ENCODE measurements at regions not wholly inside any gene's neighbourhood (a gene's known extent, or its start where the extent isn't known, plus 50 kb on each side); places are given as distances from the start of the nearest gene placed in this dataset.

GRCh38 chrX:138763761-138764160 lies 52.2 kb upstream of the FGF13 start:
- intact Hi-C loops (cut with micrococcal nuclease) (no loop called here), in situ Hi-C loops (cut with MboI) (loop anchor here (25.0 kb wide), 1 partner anchor 799 kb away; no protein-coding TSS in a partner anchor)
- CTCF ChIA-PET (ENCODE audit: low intra/inter-chr PET ratio) = no interaction called here

More at GRCh38 chrX:138763761-138764160, 52.2 kb upstream of the FGF13 start:
- FAIRE-seq = no peak
- Histone ChIP-seq H3K36me3 (ENCODE audit: control insufficient read depth, insufficient read depth, low read length) (no peaks in the 10 kb centered on the region), H3K9ac (ENCODE audit: insufficient read depth in 1 of 2, low read depth in 2 of 2, low read length in 2 of 2) (no peak overlapping the region), H3K4me1 (replicated peaks in 1 of 2; ENCODE audit: control insufficient read depth in 2 of 2, insufficient read depth in 2 of 2, low read length in 2 of 2) (no peaks in the 10 kb centered on the region), H4K20me1 (replicated peaks; ENCODE audit: control insufficient read depth, insufficient read depth, low read length) (no peaks in the 10 kb centered on the region), H3K27me3 (ENCODE audit: control insufficient read depth in 2 of 2, insufficient read depth in 2 of 2, low read length in 2 of 2) (no peaks in the 10 kb centered on the region), H3K4me2 (ENCODE audit: insufficient read depth, low read length) (no peak overlapping the region), H2AFZ (ENCODE audit: low read depth, low read length) (no peak overlapping the region), H3K79me2 (ENCODE audit: control insufficient read depth, insufficient read depth, low read length) (no peaks in the 10 kb centered on the region), H3K27ac (ENCODE audit: extremely low read depth, low read depth, low read length) (no peak overlapping the region), H3K9me1 (ENCODE audit: control insufficient read depth, insufficient read depth, low read length) (no peaks in the 10 kb centered on the region), H3K4me3 (no peak overlapping the region), H3K9me3 (replicated peaks; ENCODE audit: control insufficient read depth, insufficient read depth, low read depth, low read length) (no peaks in the 10 kb centered on the region)
- BruUV-seq (replicated peaks) = no TSS peak
- no peak for ATAC-seq
- no peak for DNase-seq (ENCODE audit: extremely low read depth in 1 of 4, low spot score in 3 of 4)
- WGBS (ENCODE audit: insufficient coverage, low coverage, missing lambda C conversion rate) = 43% methylated on average over 3 of the region's 3 CpGs
- POLR2A ChIA-PET = interaction anchor here (0.8 kb wide), 1 partner anchor 22 kb away, joined by 3 read pairs; no protein-coding TSS in a partner anchor
- TF ChIP-seq ZNF444 (CRISPR knock-in tag; IDR thresholded peaks at IDR 0.05) (no peak), SMARCB1 (IDR thresholded peaks at IDR 0.05; ENCODE audit: insufficient read length, low read depth) (no peak), ARHGAP35 (IDR thresholded peaks at IDR 0.05; ENCODE audit: partially characterized antibody) (no peak), KAT2B (IDR thresholded peaks at IDR 0.05; ENCODE audit: low read depth, low read length) (no peak), MAX (CRISPR knock-in tag; IDR thresholded peaks at IDR 0.05) (no peak), CUX1 (CRISPR knock-in tag; IDR thresholded peaks at IDR 0.05) (no peak), PHF8 (IDR thresholded peaks at IDR 0.05; ENCODE audit: borderline replicate concordance, low read length) (no peak), MCM7 (IDR thresholded peaks at IDR 0.05) (no peak), DLX4 (CRISPR knock-in tag; IDR thresholded peaks at IDR 0.05) (no peak)
